ENCODE measurements at regions not wholly inside any gene's neighbourhood (a gene's known extent, or its start where the extent isn't known, plus 50 kb on each side); places are given as distances from the start of the nearest gene placed in this dataset.

DNA sequence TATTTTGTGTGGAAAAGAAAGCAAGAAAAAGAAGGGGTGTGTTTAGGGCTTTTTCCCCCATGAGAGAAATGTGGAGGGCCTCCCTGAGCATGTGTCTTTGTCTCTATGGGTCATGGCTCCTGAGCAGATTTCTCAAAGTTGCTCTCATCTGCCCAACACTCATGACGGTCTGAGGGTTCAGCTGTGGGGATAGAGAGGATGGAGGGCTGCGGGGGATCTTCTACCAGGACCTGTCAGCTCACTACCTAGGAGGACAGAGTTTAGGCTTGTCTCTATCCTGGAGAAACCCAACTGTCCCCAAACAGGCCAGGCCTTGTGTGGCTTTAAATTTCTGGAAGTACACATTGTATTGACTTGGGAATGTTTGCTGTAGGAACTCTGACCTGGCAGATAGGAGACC lies 342.2 kb downstream of the MYCN start:
- ChIA-PET POLR2A (interaction anchor here (0.7 kb wide), 1 partner anchor 1433 kb away, joined by 3 read pairs; no protein-coding TSS in a partner anchor), CTCF (interaction anchor here (0.9 to 1.9 kb wide), 3 partner anchors 29 to 343 kb away, joined by 3 to 12 read pairs (median 5); partner anchors contain the start of gene MYCN)
- Histone ChIP-seq H3K4me3 (ENCODE audit: low read length) (no peak overlapping the region), H3K4me1 (ENCODE audit: control insufficient read depth in 2 of 2, insufficient read depth in 2 of 2, low read length in 2 of 2) (no peaks in the 10 kb centered on the region), H3K27ac (ENCODE audit: low read depth, low read length) (no peak overlapping the region), H3K9me3 (ENCODE audit: control insufficient read depth in 2 of 3, low read length in 3 of 3) (no peaks in the 10 kb centered on the region), H3K27me3 (ENCODE audit: control insufficient read depth in 2 of 2, insufficient read depth in 2 of 2, low read length in 2 of 2) (no peaks in the 10 kb centered on the region), H3K36me3 (ENCODE audit: control insufficient read depth in 2 of 3, insufficient read depth in 3 of 3, low read length in 3 of 3) (no peaks in the 10 kb centered on the region)
- Mint-ChIP-seq H3K27me3 (peaks cover 0 to 22% (median 0%) of the 10 kb centered on the region in 5 donors), H3K4me3 (no peak overlapping the region), H3K36me3 (no peaks in the 10 kb centered on the region), H3K9me3 (no peaks in the 10 kb centered on the region), H3K4me1 (peaks cover 0 to 4% (median 0%) of the 10 kb centered on the region in 7 donors), H3K27ac (no peak overlapping the region)
- ATAC-seq (no peak), DNase-seq (no peak)
- intact Hi-C loops (cut with micrococcal nuclease), result loop anchor here in 1 of 2 donors (2.0 kb wide), 1 partner anchor 646 kb away; no protein-coding TSS in a partner anchor

DNA sequence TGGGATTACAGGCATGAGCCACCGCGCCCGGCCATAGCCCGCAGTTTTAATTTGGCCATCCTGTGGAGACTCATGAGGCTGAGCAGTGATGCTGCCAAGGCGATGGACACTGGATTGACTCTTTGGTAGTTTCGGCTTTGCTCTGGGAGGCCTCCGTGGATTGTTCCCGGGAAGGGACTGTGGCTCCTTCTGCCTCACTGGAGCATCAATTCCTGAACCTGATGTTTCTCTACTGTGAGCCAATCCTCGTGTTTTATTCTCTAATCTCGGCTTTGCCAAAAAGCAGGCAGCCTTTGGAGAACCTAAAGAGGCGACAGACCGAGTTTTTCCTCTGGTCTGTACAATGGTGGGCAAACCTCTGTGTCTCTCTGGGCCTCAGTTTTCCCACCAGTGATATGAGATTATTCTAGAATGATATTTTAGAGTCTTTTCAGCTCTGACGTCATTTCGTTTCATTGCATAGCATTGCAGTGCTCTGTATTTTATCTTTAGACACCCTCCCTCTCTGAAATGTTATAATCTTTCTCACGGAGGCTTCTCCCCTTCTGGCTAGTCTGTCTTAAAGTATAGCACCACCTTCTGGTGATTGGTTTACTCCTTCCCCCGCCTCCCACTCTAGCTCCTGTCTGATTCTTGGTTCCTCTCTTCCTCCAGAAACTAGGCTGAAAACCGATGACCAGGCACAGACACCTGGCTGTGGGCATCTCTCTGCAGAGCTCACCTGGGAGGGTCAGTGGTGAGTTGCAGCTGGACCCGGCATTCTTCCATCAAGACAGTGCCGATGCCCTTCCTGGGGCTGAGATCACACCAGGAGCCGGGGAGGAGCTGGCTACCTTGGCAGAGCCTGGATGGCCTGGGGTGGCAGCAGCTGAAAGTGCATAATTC lies 341.3 kb downstream of the MYCN start:
- H3K4me3 ChIP-seq (ENCODE audit: low read length), result no peak overlapping the region
- Mint-ChIP-seq H3K36me3 (no peaks in the 10 kb centered on the region), H3K4me3 (no peak overlapping the region), H3K27me3 (peaks cover 0 to 22% (median 0%) of the 10 kb centered on the region in 5 donors), H3K27ac (no peak overlapping the region), H3K4me1 (peaks cover 0 to 4% (median 0%) of the 10 kb centered on the region in 7 donors), H3K9me3 (no peaks in the 10 kb centered on the region)
- intact Hi-C loops (cut with micrococcal nuclease), result loop anchor here in 1 of 2 donors (1.0 to 2.0 kb wide), 2 partner anchors 342 to 645 kb away; no protein-coding TSS in a partner anchor
- DNase-seq (peak in 4 of 9 donors; percentile 4 to 24 (median 16)), ATAC-seq (no peak)
- no peaks in the 10 kb centered on the region for H3K36me3 ChIP-seq (ENCODE audit: control insufficient read depth in 2 of 3, insufficient read depth in 3 of 3, low read length in 3 of 3)
- H3K9me3 ChIP-seq (ENCODE audit: control insufficient read depth in 2 of 3, low read length in 3 of 3), result no peaks in the 10 kb centered on the region
- ChIA-PET CTCF (interaction anchor here (0.7 to 1.9 kb wide), 4 partner anchors 28 to 342 kb away, joined by 3 to 12 read pairs (median 4); partner anchors contain the start of gene MYCN), POLR2A (interaction anchor here (0.7 kb wide), 1 partner anchor 1434 kb away, joined by 3 read pairs; no protein-coding TSS in a partner anchor)
- no peaks in the 10 kb centered on the region for H3K27me3 ChIP-seq (ENCODE audit: control insufficient read depth in 2 of 2, insufficient read depth in 2 of 2, low read length in 2 of 2)
- H3K4me1 ChIP-seq (ENCODE audit: control insufficient read depth in 2 of 2, insufficient read depth in 2 of 2, low read length in 2 of 2), result no peaks in the 10 kb centered on the region
- no peak overlapping the region for H3K27ac ChIP-seq (ENCODE audit: low read depth, low read length)

DNA sequence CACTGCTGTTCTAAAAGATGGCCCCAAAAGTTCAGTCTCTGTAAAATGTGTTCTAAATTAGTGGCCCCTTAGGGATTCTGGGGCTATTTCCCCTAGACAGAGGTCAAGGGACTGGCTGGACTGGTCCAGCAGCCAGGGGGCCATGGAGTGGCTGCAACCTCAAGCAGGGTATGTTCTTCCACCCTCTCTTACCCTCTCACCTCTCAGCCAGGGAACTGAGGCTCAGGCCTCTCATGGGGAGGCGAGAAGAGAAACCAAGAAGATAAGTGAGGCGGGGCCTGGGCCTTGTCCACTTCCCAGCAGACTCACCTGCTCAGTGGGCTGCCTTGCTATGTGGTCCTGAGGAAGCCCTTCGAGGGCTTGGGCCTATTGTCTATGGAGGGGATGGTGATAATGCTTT lies 339.7 kb downstream of the MYCN start:
- Mint-ChIP-seq H3K9me3 (no peaks in the 10 kb centered on the region), H3K4me1 (peaks cover 0 to 4% (median 0%) of the 10 kb centered on the region in 7 donors), H3K27me3 (peaks cover 0 to 12% (median 0%) of the 10 kb centered on the region in 5 donors), H3K27ac (no peak overlapping the region), H3K4me3 (no peak overlapping the region), H3K36me3 (no peaks in the 10 kb centered on the region)
- Histone ChIP-seq H3K27me3 (ENCODE audit: control insufficient read depth in 2 of 2, insufficient read depth in 2 of 2, low read length in 2 of 2) (no peaks in the 10 kb centered on the region), H3K4me1 (ENCODE audit: control insufficient read depth in 2 of 2, insufficient read depth in 2 of 2, low read length in 2 of 2) (no peaks in the 10 kb centered on the region), H3K9me3 (ENCODE audit: control insufficient read depth in 2 of 3, low read length in 3 of 3) (no peaks in the 10 kb centered on the region), H3K27ac (ENCODE audit: low read depth, low read length) (no peak overlapping the region), H3K36me3 (ENCODE audit: control insufficient read depth in 2 of 3, insufficient read depth in 3 of 3, low read length in 3 of 3) (no peaks in the 10 kb centered on the region), H3K4me3 (ENCODE audit: low read length) (no peak overlapping the region)
- ATAC-seq (no peak), DNase-seq (no peak)
- intact Hi-C loops (cut with micrococcal nuclease), result no loop called here
- POLR2A ChIA-PET, result no interaction called here
- CTCF ChIA-PET, result interaction anchor here (0.7 to 0.9 kb wide), 2 partner anchors 162 to 340 kb away, joined by 3 read pairs; partner anchors contain the start of gene MYCN

DNA sequence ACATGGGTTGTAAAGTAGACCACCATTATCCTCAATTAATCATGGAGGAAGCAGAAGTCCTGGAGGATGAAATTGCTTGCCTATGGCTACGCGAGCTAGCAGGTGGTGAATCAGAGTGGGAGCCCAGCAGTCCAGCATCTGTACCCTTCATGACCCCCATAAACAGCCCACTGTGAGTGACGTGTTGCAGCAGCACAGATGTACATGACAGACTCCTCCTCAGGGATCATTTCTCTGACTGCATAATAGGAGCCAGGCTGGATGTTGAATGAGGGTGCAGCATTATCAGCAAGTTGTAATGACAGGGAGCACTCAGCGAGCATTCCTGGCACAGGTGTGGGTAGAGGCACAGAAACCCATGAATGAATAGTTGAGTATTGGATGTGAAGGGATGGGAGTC lies 339.3 kb downstream of the MYCN start:
- Histone ChIP-seq H3K27ac (ENCODE audit: low read depth, low read length) (no peak overlapping the region), H3K9me3 (ENCODE audit: control insufficient read depth in 2 of 3, low read length in 3 of 3) (no peaks in the 10 kb centered on the region), H3K4me1 (ENCODE audit: control insufficient read depth in 2 of 2, insufficient read depth in 2 of 2, low read length in 2 of 2) (no peaks in the 10 kb centered on the region), H3K4me3 (ENCODE audit: low read length) (no peak overlapping the region), H3K36me3 (ENCODE audit: control insufficient read depth in 2 of 3, insufficient read depth in 3 of 3, low read length in 3 of 3) (no peaks in the 10 kb centered on the region), H3K27me3 (ENCODE audit: control insufficient read depth in 2 of 2, insufficient read depth in 2 of 2, low read length in 2 of 2) (no peaks in the 10 kb centered on the region)
- Mint-ChIP-seq H3K4me1 (peaks cover 0 to 4% (median 0%) of the 10 kb centered on the region in 7 donors), H3K27me3 (peaks cover 0 to 7% (median 0%) of the 10 kb centered on the region in 5 donors), H3K27ac (no peak overlapping the region), H3K4me3 (no peak overlapping the region), H3K9me3 (no peaks in the 10 kb centered on the region), H3K36me3 (no peaks in the 10 kb centered on the region)
- DNase-seq (no peak), ATAC-seq (no peak)
- CTCF ChIA-PET, result interaction anchor here (0.7 to 0.9 kb wide), 2 partner anchors 161 to 340 kb away, joined by 3 read pairs; partner anchors contain the start of gene MYCN
- intact Hi-C loops (cut with micrococcal nuclease), result no loop called here
- POLR2A ChIA-PET, result no interaction called here

DNA sequence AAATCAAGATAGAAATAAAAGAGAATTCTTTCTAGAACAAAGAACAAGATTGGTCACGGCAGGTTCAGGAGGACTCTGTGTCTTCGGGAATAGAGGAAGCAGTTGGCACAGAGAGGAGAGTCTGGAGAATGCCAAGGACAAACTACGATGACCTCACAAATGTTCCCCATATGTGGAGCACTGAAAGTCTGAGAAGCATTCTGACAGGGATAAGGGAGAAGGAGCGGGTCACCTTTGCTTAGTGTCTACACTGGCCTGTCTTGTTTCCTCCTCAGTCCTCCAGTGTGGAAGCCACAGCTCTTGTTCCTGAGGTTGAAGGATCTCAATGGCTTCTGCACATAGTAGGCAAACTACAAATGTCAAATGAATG lies 338.8 kb downstream of the MYCN start:
- DNase-seq (no peak), ATAC-seq (no peak)
- peaks cover 0 to 4% (median 0%) of the 10 kb centered on the region in 7 donors for H3K4me1 Mint-ChIP-seq
- ChIA-PET CTCF (interaction anchor here (0.6 to 0.9 kb wide), 3 partner anchors 161 to 641 kb away, joined by 3 read pairs; partner anchors contain the start of gene MYCN), POLR2A (no interaction called here)
- Histone ChIP-seq H3K27me3 (ENCODE audit: control insufficient read depth in 2 of 2, insufficient read depth in 2 of 2, low read length in 2 of 2) (no peaks in the 10 kb centered on the region), H3K9me3 (ENCODE audit: control insufficient read depth in 2 of 3, low read length in 3 of 3) (no peaks in the 10 kb centered on the region), H3K36me3 (ENCODE audit: control insufficient read depth in 2 of 3, insufficient read depth in 3 of 3, low read length in 3 of 3) (no peaks in the 10 kb centered on the region), H3K27ac (ENCODE audit: low read depth, low read length) (no peak overlapping the region), H3K4me1 (ENCODE audit: control insufficient read depth in 2 of 2, insufficient read depth in 2 of 2, low read length in 2 of 2) (no peaks in the 10 kb centered on the region), H3K4me3 (ENCODE audit: low read length) (no peak overlapping the region)
- H3K9me3 Mint-ChIP-seq, result no peaks in the 10 kb centered on the region
- no peaks in the 10 kb centered on the region for H3K36me3 Mint-ChIP-seq
- peaks cover 0 to 4% (median 0%) of the 10 kb centered on the region in 5 donors for H3K27me3 Mint-ChIP-seq
- no peak overlapping the region for H3K4me3 Mint-ChIP-seq
- H3K27ac Mint-ChIP-seq, result no peak overlapping the region
- intact Hi-C loops (cut with micrococcal nuclease), result no loop called here

DNA sequence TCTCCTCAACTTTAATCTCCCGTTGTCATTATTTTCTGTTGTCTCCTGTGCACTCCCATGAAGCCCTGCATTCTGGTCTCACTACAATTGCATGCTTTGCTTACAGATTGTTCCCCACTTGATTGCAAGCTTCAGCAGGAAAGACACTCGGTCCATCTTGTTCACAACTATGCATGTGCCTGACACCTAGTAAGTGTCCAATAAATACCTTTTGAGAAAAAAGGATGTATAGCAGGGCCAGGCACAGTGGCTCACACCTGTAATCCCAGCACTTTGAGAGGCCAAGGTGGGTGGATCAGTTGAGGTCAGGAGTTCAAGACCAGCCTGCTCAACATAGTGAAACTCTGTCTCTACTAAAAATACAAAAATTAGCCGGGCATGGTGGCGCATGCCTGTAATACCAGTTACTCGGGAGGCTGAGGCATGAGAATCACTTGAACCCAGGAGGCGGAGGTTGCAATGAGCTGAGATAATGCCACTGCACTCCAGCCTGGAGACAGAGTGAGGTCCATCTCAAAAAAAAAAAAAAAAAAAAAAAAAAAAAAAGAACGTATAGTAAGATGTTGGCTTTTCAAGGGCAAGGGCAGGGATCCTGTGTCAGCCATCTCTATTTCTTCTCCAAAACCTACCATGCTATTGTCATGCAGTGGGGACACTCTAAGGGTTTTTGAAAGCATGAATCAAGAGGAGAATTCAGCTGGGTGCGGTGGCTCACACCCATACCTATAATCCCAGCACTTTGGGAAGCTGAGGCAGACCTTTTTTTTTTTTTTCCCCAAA lies 338.3 kb downstream of the MYCN start:
- ChIA-PET POLR2A (no interaction called here), CTCF (interaction anchor here (0.6 kb wide), 1 partner anchor 640 kb away, joined by 3 read pairs; no protein-coding TSS in a partner anchor)
- peaks cover 0 to 4% (median 0%) of the 10 kb centered on the region in 5 donors for H3K27me3 Mint-ChIP-seq
- no peak overlapping the region for H3K27ac ChIP-seq (ENCODE audit: low read depth, low read length)
- peaks cover 0 to 4% (median 0%) of the 10 kb centered on the region in 7 donors for H3K4me1 Mint-ChIP-seq
- H3K9me3 ChIP-seq (ENCODE audit: control insufficient read depth in 2 of 3, low read length in 3 of 3), result no peaks in the 10 kb centered on the region
- H3K9me3 Mint-ChIP-seq, result no peaks in the 10 kb centered on the region
- intact Hi-C loops (cut with micrococcal nuclease), result no loop called here
- H3K4me1 ChIP-seq (ENCODE audit: control insufficient read depth in 2 of 2, insufficient read depth in 2 of 2, low read length in 2 of 2), result no peaks in the 10 kb centered on the region
- no peak for ATAC-seq
- peak overlapping the region in 1 of 9 donors; percentile 9 for H3K27ac Mint-ChIP-seq
- H3K27me3 ChIP-seq (ENCODE audit: control insufficient read depth in 2 of 2, insufficient read depth in 2 of 2, low read length in 2 of 2), result no peaks in the 10 kb centered on the region
- DNase-seq, result no peak
- H3K4me3 ChIP-seq (ENCODE audit: low read length), result no peak overlapping the region
- no peaks in the 10 kb centered on the region for H3K36me3 Mint-ChIP-seq
- H3K36me3 ChIP-seq (ENCODE audit: control insufficient read depth in 2 of 3, insufficient read depth in 3 of 3, low read length in 3 of 3), result no peaks in the 10 kb centered on the region
- H3K4me3 Mint-ChIP-seq, result no peak overlapping the region

All from naive thymus-derived CD4-positive, alpha-beta T cell (primary cell).